NB4 (cell line): ENCODE measurements at regions not wholly inside any gene's neighbourhood (a gene's known extent, or its start where the extent isn't known, plus 50 kb on each side); places are given as distances from the start of the nearest gene placed in this dataset.

Source experiments
- MAX ChIP-seq: IDR thresholded peaks from 2 replicates; pipeline ENCODE4 v1.6.1; 2011; ENCODE audit warnings: low read depth, low read length
- POLR2A ChIP-seq: IDR thresholded peaks from 2 replicates; pipeline ENCODE4 v1.6.1; 2011; ENCODE audit warnings: mild to moderate bottlenecking; ENCODE audit not compliant: insufficient read length; ENCODE audit errors: extremely low read depth

- no peak for TF ChIP-seq POLR2A
- no peak for TF ChIP-seq MAX
Observed at GRCh38 chr2:4219101-4219500, 515.7 kb downstream of the DCDC2C start.
